ENCODE measurements at regions not wholly inside any gene's neighbourhood (a gene's known extent, or its start where the extent isn't known, plus 50 kb on each side); places are given as distances from the start of the nearest gene placed in this dataset.

DNA sequence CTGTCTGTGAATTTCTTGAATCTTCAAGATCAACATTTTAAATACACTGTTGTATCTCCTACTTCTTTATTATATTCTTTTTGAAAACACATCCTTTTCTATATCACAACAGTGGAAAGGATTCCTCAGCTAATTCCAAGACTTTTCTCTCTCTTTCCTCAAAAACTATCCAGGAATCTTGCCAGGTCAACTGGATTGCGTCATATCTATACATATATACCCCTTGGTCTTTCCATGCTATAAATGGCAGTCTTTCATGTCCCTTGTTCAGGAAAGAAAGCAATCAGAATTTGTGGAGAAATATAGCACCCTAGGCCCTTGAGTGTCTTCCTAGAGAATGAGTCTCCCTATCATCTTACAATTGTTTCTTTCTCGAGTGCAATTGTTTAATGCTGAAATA, 149.0 kb downstream of the KCNA5 start:
- TF ChIP-seq, protein P1, sequence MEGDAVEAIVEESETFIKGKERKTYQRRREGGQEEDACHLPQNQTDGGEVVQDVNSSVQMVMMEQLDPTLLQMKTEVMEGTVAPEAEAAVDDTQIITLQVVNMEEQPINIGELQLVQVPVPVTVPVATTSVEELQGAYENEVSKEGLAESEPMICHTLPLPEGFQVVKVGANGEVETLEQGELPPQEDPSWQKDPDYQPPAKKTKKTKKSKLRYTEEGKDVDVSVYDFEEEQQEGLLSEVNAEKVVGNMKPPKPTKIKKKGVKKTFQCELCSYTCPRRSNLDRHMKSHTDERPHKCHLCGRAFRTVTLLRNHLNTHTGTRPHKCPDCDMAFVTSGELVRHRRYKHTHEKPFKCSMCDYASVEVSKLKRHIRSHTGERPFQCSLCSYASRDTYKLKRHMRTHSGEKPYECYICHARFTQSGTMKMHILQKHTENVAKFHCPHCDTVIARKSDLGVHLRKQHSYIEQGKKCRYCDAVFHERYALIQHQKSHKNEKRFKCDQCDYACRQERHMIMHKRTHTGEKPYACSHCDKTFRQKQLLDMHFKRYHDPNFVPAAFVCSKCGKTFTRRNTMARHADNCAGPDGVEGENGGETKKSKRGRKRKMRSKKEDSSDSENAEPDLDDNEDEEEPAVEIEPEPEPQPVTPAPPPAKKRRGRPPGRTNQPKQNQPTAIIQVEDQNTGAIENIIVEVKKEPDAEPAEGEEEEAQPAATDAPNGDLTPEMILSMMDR (IDR thresholded peaks at IDR 0.05): no peak
- TF ChIP-seq EP300 (IDR thresholded peaks at IDR 0.05): no peak

Data from esophagus muscularis mucosa (tissue), 3 donors.